ENCODE measurements at regions not wholly inside any gene's neighbourhood (a gene's known extent, or its start where the extent isn't known, plus 50 kb on each side); places are given as distances from the start of the nearest gene placed in this dataset.

DNA sequence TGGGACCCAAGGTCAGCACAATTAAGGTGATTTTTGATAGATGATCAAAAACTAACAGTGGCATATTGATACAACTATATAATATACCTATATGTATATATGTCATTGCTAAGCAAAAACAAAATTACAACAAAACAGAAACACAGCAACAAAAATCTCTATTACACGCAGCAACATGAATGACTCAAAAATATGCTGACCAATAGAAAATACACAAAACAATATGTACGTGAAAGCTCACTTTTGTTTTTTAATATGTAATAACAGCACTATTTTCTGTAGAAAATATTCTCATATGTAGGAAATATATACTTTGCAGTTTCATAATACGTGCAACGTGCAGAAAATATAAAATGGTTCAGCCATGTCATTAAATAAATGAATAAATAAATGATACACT lies 1985.7 kb upstream of the CDH9 start:
- TF ChIP-seq CTCF (IDR thresholded peaks at IDR 0.05) (no peak), POLR2A (IDR thresholded peaks at IDR 0.05) (no peak)
